ENCODE measurements at regions not wholly inside any gene's neighbourhood (a gene's known extent, or its start where the extent isn't known, plus 50 kb on each side); places are given as distances from the start of the nearest gene placed in this dataset.

DNA sequence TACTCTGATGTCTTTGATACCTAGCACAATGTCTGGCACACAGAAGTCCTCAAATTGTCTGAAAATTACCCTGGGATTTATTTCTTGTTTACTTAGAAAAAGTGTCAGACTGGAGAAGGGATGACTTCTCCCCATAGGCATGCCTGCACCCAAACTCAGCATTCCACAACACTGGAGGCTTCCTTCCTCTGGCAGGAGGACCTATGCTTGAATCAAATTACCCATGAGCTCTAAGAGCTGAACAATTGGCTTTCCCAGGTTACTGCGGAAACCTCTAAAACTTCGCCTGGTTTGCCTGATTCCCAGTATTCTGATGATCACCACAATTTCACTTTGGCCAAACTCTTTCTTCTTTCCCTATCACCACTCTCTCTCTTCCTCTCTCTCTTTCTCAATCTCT is 217.4 kb downstream of the DIPK2A start:
- TF ChIP-seq, protein P1, sequence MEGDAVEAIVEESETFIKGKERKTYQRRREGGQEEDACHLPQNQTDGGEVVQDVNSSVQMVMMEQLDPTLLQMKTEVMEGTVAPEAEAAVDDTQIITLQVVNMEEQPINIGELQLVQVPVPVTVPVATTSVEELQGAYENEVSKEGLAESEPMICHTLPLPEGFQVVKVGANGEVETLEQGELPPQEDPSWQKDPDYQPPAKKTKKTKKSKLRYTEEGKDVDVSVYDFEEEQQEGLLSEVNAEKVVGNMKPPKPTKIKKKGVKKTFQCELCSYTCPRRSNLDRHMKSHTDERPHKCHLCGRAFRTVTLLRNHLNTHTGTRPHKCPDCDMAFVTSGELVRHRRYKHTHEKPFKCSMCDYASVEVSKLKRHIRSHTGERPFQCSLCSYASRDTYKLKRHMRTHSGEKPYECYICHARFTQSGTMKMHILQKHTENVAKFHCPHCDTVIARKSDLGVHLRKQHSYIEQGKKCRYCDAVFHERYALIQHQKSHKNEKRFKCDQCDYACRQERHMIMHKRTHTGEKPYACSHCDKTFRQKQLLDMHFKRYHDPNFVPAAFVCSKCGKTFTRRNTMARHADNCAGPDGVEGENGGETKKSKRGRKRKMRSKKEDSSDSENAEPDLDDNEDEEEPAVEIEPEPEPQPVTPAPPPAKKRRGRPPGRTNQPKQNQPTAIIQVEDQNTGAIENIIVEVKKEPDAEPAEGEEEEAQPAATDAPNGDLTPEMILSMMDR (conservative IDR thresholded peaks at IDR 0.05): no peak
- no peak for TF ChIP-seq EZH2 (IDR thresholded peaks at IDR 0.05; ENCODE audit: low read depth)

Data from PC-9 (cell line).